GM23338 (cell line): ENCODE measurements at regions not wholly inside any gene's neighbourhood (a gene's known extent, or its start where the extent isn't known, plus 50 kb on each side); places are given as distances from the start of the nearest gene placed in this dataset.

ENCODE experiments used
- ATAC-seq: fragments of 200-7000 bp; cut with Tn5 transposase; 3 replicates; pipeline ENCODE4 v1.9.1; 2020
- DNase-seq: peaks from one replicate; pipeline ENCODE4 v3.0.0-alpha.2; 2015; ENCODE audit warnings: low spot score
- H2AFZ ChIP-seq: fragments of 200-600 bp; sonication (generic); 2 replicates; pipeline ENCODE4 v1.8.0; 2016; ENCODE audit warnings: antibody characterized with exemption, mild to moderate bottlenecking, moderate library complexity
- H3F3A ChIP-seq: fragments of 200-600 bp; sonication (generic); replicated peaks from 2 replicates; pipeline ENCODE4 v1.8.0; 2017; ENCODE audit warnings: antibody characterized with exemption, mixed run types, low read depth
- H3K27ac ChIP-seq: fragments of 200-600 bp; sonication (generic); 2 replicates; pipeline ENCODE4 v1.6.1; 2016; ENCODE audit warnings: low read depth
- H3K27me3 ChIP-seq: fragments of 200-600 bp; sonication (generic); 2 replicates; pipeline ENCODE4 v1.8.0; 2016; ENCODE audit warnings: mild to moderate bottlenecking, mixed run types, moderate library complexity; ENCODE audit not compliant: insufficient read depth
- H3K36me3 ChIP-seq: fragments of 200-600 bp; sonication (generic); 2 replicates; pipeline ENCODE4 v1.8.0; 2016; ENCODE audit warnings: mild to moderate bottlenecking; ENCODE audit not compliant: insufficient read depth
- H3K4me1 ChIP-seq: fragments of 200-600 bp; sonication (generic); 2 replicates; pipeline ENCODE4 v1.8.0; 2016; ENCODE audit warnings: mild to moderate bottlenecking, moderate library complexity; ENCODE audit not compliant: insufficient read depth
- H3K4me2 ChIP-seq: fragments of 200-600 bp; sonication (generic); 2 replicates; pipeline ENCODE4 v1.7.1; 2017; ENCODE audit warnings: mixed run types
- H3K4me3 ChIP-seq: fragments of 200-600 bp; sonication (generic); 2 replicates; pipeline ENCODE4 v1.6.1; 2016; ENCODE audit warnings: mixed run types
- H3K79me2 ChIP-seq: fragments of 200-600 bp; sonication (generic); replicated peaks from 2 replicates; pipeline ENCODE4 v1.8.0; 2017; ENCODE audit warnings: mild to moderate bottlenecking; ENCODE audit not compliant: insufficient read depth
- H3K9me2 ChIP-seq: fragments of 200-600 bp; sonication (generic); 2 replicates; pipeline ENCODE4 v1.8.0; 2017; ENCODE audit not compliant: insufficient read depth
- H4K20me1 ChIP-seq: fragments of 200-600 bp; sonication (generic); replicated peaks from 2 replicates; pipeline ENCODE4 v1.8.0; 2017; ENCODE audit warnings: mild to moderate bottlenecking; ENCODE audit not compliant: insufficient read depth
- H3K27ac Mint-ChIP-seq: 2 replicates; pipeline ENCODE4 v1.8.0; 2020; ENCODE audit warnings: inconsistent platforms, mild to moderate bottlenecking, moderate library complexity, mixed read lengths
- H3K27me3 Mint-ChIP-seq: 3 replicates; pipeline ENCODE4 v1.8.0; 2022; ENCODE audit warnings: low read depth, mild to moderate bottlenecking, moderate library complexity, mixed read lengths, inconsistent platforms; ENCODE audit not compliant: insufficient read depth, poor library complexity
- H3K36me3 Mint-ChIP-seq: 3 replicates; pipeline ENCODE4 v1.8.0; 2021; ENCODE audit warnings: low read depth, mild to moderate bottlenecking, inconsistent platforms, moderate library complexity, mixed read lengths
- H3K4me1 Mint-ChIP-seq: 3 replicates; pipeline ENCODE4 v1.8.0; 2020; ENCODE audit warnings: mild to moderate bottlenecking, inconsistent platforms, mixed read lengths
- H3K4me3 Mint-ChIP-seq: 3 replicates; pipeline ENCODE4 v1.8.0; 2021; ENCODE audit warnings: moderate library complexity, mild to moderate bottlenecking, inconsistent platforms, mixed read lengths
- H3K9me3 Mint-ChIP-seq: 3 replicates; pipeline ENCODE4 v1.8.0; 2020; ENCODE audit warnings: moderate library complexity, mild to moderate bottlenecking, inconsistent platforms, mixed read lengths
- CREB1 ChIP-seq: fragments of 250-450 bp; sonication (Bioruptor Pico); IDR thresholded peaks from 2 replicates; pipeline ENCODE4 v1.5.0; 2020; ENCODE audit warnings: low read depth, mild to moderate bottlenecking, moderate library complexity
- EZH2 ChIP-seq: fragments of 200-600 bp; sonication (generic); IDR thresholded peaks from one replicate; pipeline ENCODE4 v1.8.0; 2017; ENCODE audit warnings: antibody characterized with exemption, mild to moderate bottlenecking, low read depth; ENCODE audit not compliant: unreplicated experiment
- EZH2phosphoT487 ChIP-seq: fragments of 200-600 bp; sonication (generic); IDR thresholded peaks from one replicate; pipeline ENCODE4 v1.8.1; 2018; ENCODE audit warnings: antibody characterized with exemption; ENCODE audit not compliant: unreplicated experiment
- JUNB ChIP-seq: IDR thresholded peaks from one replicate; pipeline ENCODE4 v1.6.1; 2016; ENCODE audit warnings: antibody characterized with exemption; ENCODE audit not compliant: unreplicated experiment
- NANOG ChIP-seq: IDR thresholded peaks from 2 replicates; pipeline ENCODE4 v1.6.1; 2016; ENCODE audit warnings: antibody characterized with exemption, borderline replicate concordance
- POLR2AphosphoS5 ChIP-seq: IDR thresholded peaks from 2 replicates; pipeline ENCODE4 v1.6.1; 2016; ENCODE audit warnings: antibody characterized with exemption, low read depth
- STAT1 ChIP-seq: IDR thresholded peaks from one replicate; pipeline ENCODE4 v1.6.1; 2016; ENCODE audit warnings: antibody characterized with exemption; ENCODE audit not compliant: unreplicated experiment
- ZNF114 ChIP-seq: fragments of 250-450 bp; sonication (Bioruptor Pico); IDR thresholded peaks from 2 replicates; pipeline ENCODE4 v1.5.0; 2020; ENCODE audit warnings: mild to moderate bottlenecking, moderate library complexity
- ZNF331 ChIP-seq: fragments of 250-450 bp; sonication (Bioruptor Pico); IDR thresholded peaks from 2 replicates; pipeline ENCODE4 v1.5.0; 2020; ENCODE audit warnings: low read depth, mild to moderate bottlenecking, moderate library complexity
- TF ChIP-seq, protein P1 (sequence below): IDR thresholded peaks from one replicate; pipeline ENCODE4 v1.6.1; 2018; ENCODE audit warnings: antibody characterized with exemption; ENCODE audit not compliant: unreplicated experiment
- TF ChIP-seq, protein P2 (sequence below), 2 experiments: fragments of 200-600 bp in 1 of 2; sonication (generic) in 1 of 2; conservative IDR thresholded peaks; 2 replicates each; pipeline versions ENCODE4 v1.5.1 to v1.6.1; 2016 to 2017; ENCODE audit warnings: antibody characterized with exemption in 2 of 2, low read depth in 2 of 2, mild to moderate bottlenecking in 2 of 2, moderate library complexity in 1 of 2
- TF ChIP-seq, protein P3 (sequence below): IDR thresholded peaks from 2 replicates; pipeline ENCODE4 v1.6.1; 2016; ENCODE audit warnings: antibody characterized with exemption

DNA sequence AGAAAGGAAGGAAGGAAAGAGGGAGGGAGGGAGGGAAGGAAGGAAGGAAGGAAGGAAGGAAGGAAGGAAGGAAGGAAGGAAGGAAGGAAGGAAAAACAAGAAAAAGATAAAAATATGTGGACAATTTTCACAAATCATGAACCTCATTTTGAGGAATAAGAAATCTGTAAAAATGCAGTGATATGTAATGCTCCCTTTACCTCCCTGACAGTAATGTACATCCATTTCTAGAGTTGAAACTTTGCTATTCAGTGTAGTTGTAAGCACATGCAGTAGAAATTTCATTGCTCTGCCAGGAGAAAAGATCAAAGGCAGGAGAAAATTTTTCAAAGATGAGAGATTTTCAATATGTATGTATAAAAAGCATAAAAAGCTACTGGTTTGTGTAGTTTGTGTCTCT, 189.5 kb upstream of the MYO3A start (continued):
- TF ChIP-seq, protein P1, sequence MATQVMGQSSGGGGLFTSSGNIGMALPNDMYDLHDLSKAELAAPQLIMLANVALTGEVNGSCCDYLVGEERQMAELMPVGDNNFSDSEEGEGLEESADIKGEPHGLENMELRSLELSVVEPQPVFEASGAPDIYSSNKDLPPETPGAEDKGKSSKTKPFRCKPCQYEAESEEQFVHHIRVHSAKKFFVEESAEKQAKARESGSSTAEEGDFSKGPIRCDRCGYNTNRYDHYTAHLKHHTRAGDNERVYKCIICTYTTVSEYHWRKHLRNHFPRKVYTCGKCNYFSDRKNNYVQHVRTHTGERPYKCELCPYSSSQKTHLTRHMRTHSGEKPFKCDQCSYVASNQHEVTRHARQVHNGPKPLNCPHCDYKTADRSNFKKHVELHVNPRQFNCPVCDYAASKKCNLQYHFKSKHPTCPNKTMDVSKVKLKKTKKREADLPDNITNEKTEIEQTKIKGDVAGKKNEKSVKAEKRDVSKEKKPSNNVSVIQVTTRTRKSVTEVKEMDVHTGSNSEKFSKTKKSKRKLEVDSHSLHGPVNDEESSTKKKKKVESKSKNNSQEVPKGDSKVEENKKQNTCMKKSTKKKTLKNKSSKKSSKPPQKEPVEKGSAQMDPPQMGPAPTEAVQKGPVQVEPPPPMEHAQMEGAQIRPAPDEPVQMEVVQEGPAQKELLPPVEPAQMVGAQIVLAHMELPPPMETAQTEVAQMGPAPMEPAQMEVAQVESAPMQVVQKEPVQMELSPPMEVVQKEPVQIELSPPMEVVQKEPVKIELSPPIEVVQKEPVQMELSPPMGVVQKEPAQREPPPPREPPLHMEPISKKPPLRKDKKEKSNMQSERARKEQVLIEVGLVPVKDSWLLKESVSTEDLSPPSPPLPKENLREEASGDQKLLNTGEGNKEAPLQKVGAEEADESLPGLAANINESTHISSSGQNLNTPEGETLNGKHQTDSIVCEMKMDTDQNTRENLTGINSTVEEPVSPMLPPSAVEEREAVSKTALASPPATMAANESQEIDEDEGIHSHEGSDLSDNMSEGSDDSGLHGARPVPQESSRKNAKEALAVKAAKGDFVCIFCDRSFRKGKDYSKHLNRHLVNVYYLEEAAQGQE: no peak
- TF ChIP-seq, protein P2, sequence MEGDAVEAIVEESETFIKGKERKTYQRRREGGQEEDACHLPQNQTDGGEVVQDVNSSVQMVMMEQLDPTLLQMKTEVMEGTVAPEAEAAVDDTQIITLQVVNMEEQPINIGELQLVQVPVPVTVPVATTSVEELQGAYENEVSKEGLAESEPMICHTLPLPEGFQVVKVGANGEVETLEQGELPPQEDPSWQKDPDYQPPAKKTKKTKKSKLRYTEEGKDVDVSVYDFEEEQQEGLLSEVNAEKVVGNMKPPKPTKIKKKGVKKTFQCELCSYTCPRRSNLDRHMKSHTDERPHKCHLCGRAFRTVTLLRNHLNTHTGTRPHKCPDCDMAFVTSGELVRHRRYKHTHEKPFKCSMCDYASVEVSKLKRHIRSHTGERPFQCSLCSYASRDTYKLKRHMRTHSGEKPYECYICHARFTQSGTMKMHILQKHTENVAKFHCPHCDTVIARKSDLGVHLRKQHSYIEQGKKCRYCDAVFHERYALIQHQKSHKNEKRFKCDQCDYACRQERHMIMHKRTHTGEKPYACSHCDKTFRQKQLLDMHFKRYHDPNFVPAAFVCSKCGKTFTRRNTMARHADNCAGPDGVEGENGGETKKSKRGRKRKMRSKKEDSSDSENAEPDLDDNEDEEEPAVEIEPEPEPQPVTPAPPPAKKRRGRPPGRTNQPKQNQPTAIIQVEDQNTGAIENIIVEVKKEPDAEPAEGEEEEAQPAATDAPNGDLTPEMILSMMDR (conservative IDR thresholded peaks at IDR 0.05; ENCODE audit: low read depth in 2 of 2): no peak
- TF ChIP-seq CREB1 (CRISPR knock-in tag): no peak
- TF ChIP-seq ZNF331 (CRISPR knock-in tag): no peak
- TF ChIP-seq ZNF114: no peak
- TF ChIP-seq, protein P3, sequence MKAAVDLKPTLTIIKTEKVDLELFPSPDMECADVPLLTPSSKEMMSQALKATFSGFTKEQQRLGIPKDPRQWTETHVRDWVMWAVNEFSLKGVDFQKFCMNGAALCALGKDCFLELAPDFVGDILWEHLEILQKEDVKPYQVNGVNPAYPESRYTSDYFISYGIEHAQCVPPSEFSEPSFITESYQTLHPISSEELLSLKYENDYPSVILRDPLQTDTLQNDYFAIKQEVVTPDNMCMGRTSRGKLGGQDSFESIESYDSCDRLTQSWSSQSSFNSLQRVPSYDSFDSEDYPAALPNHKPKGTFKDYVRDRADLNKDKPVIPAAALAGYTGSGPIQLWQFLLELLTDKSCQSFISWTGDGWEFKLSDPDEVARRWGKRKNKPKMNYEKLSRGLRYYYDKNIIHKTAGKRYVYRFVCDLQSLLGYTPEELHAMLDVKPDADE: no peak
- no peak for TF ChIP-seq POLR2AphosphoS5
- no peak for TF ChIP-seq EZH2phosphoT487

DNA sequence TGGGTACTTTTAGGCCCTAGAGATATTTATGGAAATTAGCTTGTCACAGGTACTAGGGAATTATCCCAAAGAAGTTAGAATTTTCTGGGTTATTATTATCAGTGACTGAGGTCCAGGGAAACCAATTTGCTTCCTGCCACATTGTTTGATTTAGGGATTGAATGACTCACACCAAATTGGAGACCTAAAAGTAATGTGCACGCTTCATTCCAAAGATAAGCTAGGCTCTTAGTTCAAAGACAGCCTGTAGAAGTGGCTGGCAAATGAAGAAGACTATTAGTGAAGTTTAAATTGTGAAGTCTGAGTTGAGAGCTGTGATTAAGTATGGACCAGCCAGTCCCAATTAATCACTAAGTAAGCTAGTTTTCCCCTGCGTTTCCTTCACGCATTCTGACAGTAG, 188.1 kb upstream of the MYO3A start:
- Histone ChIP-seq H3K4me3 (no peak overlapping the region), H3K4me2 (no peak overlapping the region), H4K20me1 (no peaks in the 10 kb centered on the region), H3K9me2 (no peaks in the 10 kb centered on the region), H3K4me1 (0 out of 2 replicates have a peak, but pooled peaks cover 3% of the 10 kb centered on the region), H3K79me2 (no peaks in the 10 kb centered on the region), H3F3A (no peaks in the 10 kb centered on the region), H3K27ac (no peak overlapping the region), H3K27me3 (no peaks in the 10 kb centered on the region), H3K36me3 (no peaks in the 10 kb centered on the region), H2AFZ (no peak overlapping the region)
- peaks cover 11% of the 10 kb centered on the region; the same call in 2 of the 3 replicates for H3K4me1 Mint-ChIP-seq
- no peak overlapping the region for H3K4me3 Mint-ChIP-seq
- no peak for DNase-seq
- no peaks in the 10 kb centered on the region for H3K9me3 Mint-ChIP-seq
- H3K27me3 Mint-ChIP-seq: no peaks in the 10 kb centered on the region
- no peaks in the 10 kb centered on the region for H3K36me3 Mint-ChIP-seq
- ATAC-seq: no peak
- H3K27ac Mint-ChIP-seq: no peak overlapping the region
- TF ChIP-seq JUNB (no peak), ZNF114 (no peak), POLR2AphosphoS5 (no peak), NANOG (no peak), EZH2 (no peak), STAT1 (no peak), CREB1 (CRISPR knock-in tag) (no peak), EZH2phosphoT487 (no peak), ZNF331 (CRISPR knock-in tag) (no peak)
- TF ChIP-seq, protein P2 (conservative IDR thresholded peaks at IDR 0.05; ENCODE audit: low read depth in 2 of 2): no peak
- TF ChIP-seq, protein P3: no peak
